GM23248 (cell line): ENCODE measurements at regions not wholly inside any gene's neighbourhood (a gene's known extent, or its start where the extent isn't known, plus 50 kb on each side); places are given as distances from the start of the nearest gene placed in this dataset.

Source experiments
- EZH2 ChIP-seq: fragments of 200-600 bp; sonication (generic); IDR thresholded peaks from 2 replicates; pipeline ENCODE4 v1.6.1; 2018; ENCODE audit warnings: antibody characterized with exemption, mild to moderate bottlenecking; ENCODE audit not compliant: insufficient read depth, poor library complexity, severe bottlenecking
- EZH2phosphoT487 ChIP-seq: fragments of 200-600 bp; sonication (generic); IDR thresholded peaks from 2 replicates; pipeline ENCODE4 v1.6.1; 2018; ENCODE audit warnings: antibody characterized with exemption, moderate library complexity, mild to moderate bottlenecking, low read depth; ENCODE audit not compliant: insufficient read depth

GRCh38 chr11:42225664-42226063, 766.2 kb upstream of the LRRC4C start:
- TF ChIP-seq EZH2phosphoT487 (no peak), EZH2 (no peak)
